GM19372 (cell line): ENCODE measurements at regions not wholly inside any gene's neighbourhood (a gene's known extent, or its start where the extent isn't known, plus 50 kb on each side); places are given as distances from the start of the nearest gene placed in this dataset.
"Not testable (repeated sequence)": the region's sequence is repeated elsewhere in the genome, so short reads cannot be mapped to it uniquely, and the experiment has no call there.

ENCODE experiments used
- ATAC-seq: cut with Tn5 transposase; IDR thresholded peaks from one replicate; pipeline ENCODE4 v1.9.1; 2021; ENCODE audit warnings: mild to moderate bottlenecking, low read depth, moderate library complexity; ENCODE audit not compliant: unreplicated experiment

DNA sequence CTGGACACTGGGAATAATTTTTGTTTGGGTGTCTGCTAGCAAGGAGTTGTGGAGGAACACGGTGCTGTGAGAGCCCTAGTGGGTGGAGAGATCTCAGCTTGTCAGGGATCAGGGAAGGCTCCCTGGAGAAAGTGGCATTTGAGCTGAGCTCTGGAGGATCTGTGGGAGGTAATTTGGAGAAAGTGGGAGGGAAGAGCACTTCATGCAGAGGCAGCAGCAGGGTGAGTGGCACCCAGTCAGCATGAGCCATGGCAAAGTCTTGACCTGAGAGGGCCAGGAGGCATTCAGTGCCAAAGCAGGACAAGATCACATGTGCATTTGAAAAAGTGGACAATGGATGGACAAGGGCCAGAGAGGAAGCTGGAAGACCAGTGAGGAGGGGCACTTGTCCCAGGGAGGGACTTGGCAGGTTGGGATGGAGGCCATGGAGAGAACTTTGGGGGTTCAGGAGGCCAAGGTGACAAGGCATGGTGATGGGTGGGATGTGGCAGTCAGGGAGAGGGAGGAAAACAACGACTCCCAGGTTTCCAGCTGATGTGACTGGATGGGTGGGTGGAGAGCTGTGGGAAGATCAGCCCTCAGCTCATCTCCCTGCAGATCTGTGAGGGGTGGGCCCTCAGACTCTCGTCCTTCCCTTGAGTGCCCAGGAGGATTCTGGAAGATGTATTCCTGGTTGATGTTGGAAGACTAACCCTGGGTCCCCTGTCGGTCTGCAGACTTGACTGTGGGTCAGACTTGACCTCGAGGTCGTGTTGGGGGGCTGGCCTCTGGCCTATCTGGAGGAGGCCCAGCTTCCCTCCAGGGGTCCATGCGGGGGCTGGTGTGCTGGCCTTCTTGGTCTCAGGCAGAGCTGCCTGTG, 68.9 kb upstream of the PITX1 start:
- no peak for ATAC-seq

GRCh38 chr5:135100431-135100830, 66.4 kb upstream of the PITX1 start:
- no peak for ATAC-seq

DNA sequence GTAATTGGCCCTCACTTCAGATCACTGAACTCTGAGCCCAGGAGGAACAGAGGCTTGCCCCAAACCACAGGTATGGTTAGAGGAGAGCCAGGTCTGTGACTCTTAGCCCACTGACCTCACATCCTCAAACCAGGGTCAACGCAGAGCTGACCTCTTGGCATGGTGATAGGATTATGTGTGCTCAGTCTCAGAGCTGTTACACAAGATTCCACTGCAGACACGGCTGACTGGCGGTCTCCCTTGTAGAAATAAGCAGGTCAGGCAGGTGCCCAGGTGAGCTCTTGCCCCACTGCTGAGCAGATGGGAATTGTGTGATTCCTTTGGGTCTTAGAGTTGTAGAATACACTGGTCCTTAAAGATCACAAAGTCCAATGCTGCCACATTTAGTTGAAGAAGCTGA, 66.0 kb upstream of the PITX1 start:
- no peak for ATAC-seq

DNA sequence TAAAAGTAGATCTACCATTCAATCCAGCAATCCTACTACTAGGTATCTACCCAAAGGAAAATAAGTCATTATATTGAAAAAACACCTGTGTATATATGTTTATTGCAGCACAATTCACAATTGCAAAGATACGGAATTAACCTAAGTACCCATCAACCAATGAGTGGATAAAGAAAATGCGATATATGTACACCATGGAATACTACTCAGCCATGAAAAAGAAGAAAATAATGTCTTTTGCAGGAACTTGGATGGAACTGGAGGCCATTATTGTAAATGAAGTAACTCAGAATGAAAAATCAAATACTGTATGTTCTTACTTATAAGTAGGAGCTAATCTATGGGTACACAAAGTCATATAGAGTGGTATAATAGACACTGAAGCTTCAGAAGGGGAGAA, 63.4 kb upstream of the PITX1 start:
- ATAC-seq, result no peak

GRCh38 chr5:135095871-135096270, 61.8 kb upstream of the PITX1 start:
- no peak for ATAC-seq

DNA sequence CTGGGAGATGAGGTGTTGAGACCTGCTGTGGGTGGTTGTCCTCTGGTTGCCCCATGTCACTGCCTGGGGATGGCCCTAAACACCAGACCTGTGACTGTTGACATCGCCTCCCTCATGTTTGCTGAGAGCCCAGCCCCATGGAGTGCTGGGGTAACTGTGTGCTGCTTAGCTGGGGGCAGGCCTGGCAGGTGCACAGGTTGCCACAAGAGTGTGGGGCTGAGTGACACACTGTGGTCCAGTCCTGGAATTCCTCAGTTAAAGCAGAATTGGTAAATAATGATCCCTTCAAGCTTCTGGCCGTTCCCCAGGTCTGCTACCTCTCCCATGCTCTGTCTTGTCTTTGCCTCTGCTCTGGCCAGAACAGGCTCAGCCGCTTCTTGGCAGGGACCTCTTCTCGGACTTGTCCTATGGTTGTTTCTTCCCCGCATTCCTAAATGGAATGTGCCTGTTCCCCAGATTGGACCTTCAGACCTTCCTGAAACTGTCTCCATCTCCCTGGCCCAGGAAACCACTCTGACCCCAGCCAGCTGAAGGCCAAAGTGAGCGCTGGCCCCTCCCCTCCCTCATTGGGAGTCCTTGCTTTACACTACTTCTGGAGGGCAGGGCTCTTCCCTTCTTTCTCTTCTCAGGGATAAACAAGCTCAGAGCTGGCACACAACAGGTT, 61.2 kb upstream of the PITX1 start:
- ATAC-seq, result no peak

DNA sequence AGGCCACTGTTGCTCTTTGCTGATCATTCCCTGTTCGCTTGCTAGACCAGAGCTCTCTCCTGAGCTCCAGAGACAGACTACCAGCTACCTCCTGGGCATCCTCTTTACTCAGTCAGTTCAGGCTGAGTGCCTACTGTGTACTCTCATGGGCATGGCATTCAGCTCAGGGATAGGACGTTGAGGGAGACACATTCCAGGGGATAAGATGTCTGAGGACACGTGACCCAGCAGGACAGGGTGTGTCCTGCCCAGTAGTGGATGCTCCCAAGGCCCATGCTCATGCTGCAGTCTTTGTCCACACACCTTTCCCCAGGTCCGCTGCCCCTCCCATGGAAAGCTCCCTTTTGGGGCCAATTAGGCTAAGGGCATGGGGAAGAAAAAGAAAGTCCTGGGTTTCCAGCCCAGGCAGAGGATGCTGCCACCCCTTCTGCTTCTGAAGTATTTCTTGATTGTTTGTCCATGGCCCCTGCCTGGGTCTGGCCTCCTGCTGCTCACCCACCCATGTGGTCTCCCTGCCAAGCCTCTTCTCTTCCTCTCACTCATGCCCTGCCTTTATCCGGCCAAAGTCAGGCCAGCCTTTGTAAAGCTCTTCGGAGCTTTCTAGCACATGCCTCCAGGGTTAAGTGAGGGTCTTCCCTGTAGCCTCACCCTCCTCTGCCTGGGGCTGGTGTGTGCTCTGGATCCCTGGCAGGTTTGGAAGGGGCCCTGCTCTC, 60.5 kb upstream of the PITX1 start:
- ATAC-seq, result no peak

GRCh38 chr5:135093483-135093882, 59.5 kb upstream of the PITX1 start:
- not testable (repeated sequence) for ATAC-seq

DNA sequence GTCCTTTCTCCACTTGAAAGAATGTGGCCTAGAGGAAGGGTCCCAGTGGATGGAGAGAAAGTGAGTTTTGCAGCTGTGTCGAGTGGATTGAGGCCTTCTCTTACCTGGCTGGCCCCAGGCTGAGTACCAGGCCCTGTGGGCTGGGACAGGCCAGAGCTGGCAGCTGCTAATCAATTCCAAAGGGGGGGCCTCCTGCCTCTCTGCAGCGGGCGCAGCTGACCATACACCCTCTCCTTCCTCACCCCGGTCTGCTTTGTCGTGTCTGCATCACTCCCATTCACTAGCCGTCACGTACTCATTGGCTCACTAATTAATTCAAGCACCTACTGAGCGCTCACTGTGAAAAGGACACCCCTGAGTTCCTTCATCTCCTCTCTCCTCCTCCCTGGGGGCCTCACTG, 58.4 kb upstream of the PITX1 start:
- ATAC-seq, result no peak

- no peak for ATAC-seq
Measured at GRCh38 chr5:135091286-135091685, 57.3 kb upstream of the PITX1 start.

DNA sequence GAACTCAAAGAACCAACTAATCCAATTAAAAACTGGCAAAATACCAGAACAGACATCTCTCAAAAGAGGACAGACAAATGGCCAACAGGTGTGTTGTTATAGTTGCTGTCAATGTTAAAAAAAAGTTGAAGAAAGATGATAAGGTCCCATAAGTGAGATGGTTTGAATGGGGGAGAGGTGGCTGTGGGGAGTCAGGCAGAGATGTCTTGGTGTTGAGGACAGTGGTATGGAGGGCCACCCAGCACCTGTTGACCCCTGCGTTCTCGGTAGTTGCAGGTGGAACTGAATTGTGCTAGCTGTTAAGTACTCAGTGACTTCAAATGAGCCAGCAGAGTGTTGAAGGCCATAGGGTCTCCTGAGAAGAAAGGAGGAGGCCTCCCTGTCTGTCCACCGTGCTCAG, 55.9 kb upstream of the PITX1 start:
- ATAC-seq, result no peak

DNA sequence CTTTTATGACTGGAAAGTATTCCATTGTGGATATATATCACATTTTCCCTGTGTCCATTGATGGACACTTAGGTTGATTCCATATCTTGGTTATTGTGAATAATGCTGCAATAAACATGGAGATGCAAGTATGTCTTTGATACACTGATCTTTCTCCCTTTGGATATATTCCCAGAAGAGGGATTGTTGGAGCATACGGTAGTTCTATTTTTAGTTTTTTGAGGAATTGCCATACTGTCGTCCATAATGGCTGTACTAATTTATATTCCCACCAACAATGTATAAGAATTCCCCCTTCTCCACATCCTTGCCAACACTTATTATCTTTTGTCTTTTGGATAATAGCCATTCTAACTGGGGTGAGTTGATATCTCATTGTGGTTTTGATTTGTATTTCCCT, 54.9 kb upstream of the PITX1 start:
- no peak for ATAC-seq

- no peak for ATAC-seq
Measured at GRCh38 chr5:135087950-135088349, 53.9 kb upstream of the PITX1 start.

GRCh38 chr5:135085936-135086725, 52.1 kb upstream of the PITX1 start:
- no peak for ATAC-seq

DNA sequence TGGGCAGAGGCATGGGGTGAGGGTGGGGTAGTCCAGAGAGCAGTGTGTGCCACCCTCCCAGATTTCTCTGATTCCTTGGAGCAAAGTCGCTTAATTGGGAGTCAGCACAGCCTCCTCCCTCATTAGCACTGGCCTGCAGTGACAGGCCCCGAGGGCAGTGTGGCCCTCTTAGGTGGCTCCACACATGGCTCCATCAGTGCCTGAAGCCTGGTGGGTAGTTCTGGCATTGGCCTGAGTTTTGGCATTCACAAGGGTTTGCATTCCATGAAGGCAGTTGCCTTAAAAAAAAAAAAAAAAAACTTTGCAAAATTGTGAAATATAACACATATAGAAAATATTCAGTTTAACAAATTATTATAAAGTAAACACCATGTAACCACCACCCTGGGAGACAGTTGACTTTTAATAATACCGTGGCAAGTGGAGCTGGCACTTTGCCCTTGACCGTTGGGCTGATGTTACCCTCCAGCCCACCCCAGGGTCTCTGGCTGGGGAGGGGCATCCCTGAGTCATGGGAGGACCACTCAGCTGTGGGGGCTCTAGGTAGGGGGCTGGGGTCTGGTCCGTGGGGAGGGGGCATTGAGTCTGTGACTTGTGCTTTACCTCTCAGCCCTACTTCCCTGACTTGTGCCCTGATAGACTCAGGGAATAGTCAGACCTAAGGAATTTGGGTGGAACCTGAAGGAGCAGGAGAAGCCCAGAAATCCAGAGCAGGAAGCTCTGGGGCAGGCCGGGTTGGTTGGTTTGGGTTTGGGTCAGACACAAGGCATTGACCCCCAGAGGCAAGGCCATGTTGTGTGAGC, 51.3 kb upstream of the PITX1 start:
- no peak for ATAC-seq
